ENCODE measurements at regions not wholly inside any gene's neighbourhood (a gene's known extent, or its start where the extent isn't known, plus 50 kb on each side); places are given as distances from the start of the nearest gene placed in this dataset.

- H3K27me3 ChIP-seq (ENCODE audit: control insufficient read depth, extremely low read depth, insufficient read depth, low read length), result no peaks in the 10 kb centered on the region
- H2AFZ ChIP-seq (ENCODE audit: control insufficient read depth, low read length), result no peak overlapping the region
- H3K9me1 ChIP-seq (ENCODE audit: control insufficient read depth, extremely low read depth, insufficient read depth, low read length), result no peaks in the 10 kb centered on the region
- DNase-seq (ENCODE audit: low read depth, low spot score) (no peak), FAIRE-seq (no peak)
- no peak overlapping the region for H3K27ac ChIP-seq (ENCODE audit: control insufficient read depth, insufficient read depth, low read length)
- H3K4me2 ChIP-seq (ENCODE audit: control insufficient read depth, extremely low read depth, insufficient read depth, low read depth, low read length), result no peak overlapping the region
- H3K9me3 ChIP-seq (ENCODE audit: control insufficient read depth, low read depth, low read length), result no peaks in the 10 kb centered on the region
- no peak for TF ChIP-seq CTCF (optimal IDR thresholded peaks at IDR 0.05 in 1 of 3, IDR thresholded peaks at IDR 0.05 in 1 of 3, conservative IDR thresholded peaks at IDR 0.05 in 1 of 3; ENCODE audit: extremely low read depth in 1 of 3, insufficient read depth in 2 of 3, low read length in 3 of 3)
- no peak for TF ChIP-seq EZH2 (IDR thresholded peaks at IDR 0.05; ENCODE audit: low read length)
- no peak overlapping the region for H3K4me3 ChIP-seq (ENCODE audit: control insufficient read depth in 2 of 3, extremely low read depth in 1 of 3, insufficient read depth in 2 of 3, low read depth in 1 of 3, low read length in 3 of 3)
- no peak overlapping the region for H3K9ac ChIP-seq (ENCODE audit: control insufficient read depth, extremely low read depth, insufficient read depth, low read length)
- dilution Hi-C loops (cut with MboI; ENCODE audit: extremely low pct_ligation_motif_present, low sequenced_read_pairs), result no loop called here
- H3K36me3 ChIP-seq (ENCODE audit: control insufficient read depth in 2 of 2, extremely low read depth in 1 of 2, insufficient read depth in 2 of 2, low read length in 2 of 2), result no peaks in the 10 kb centered on the region
- no peaks in the 10 kb centered on the region for H3K79me2 ChIP-seq (ENCODE audit: control insufficient read depth, insufficient read depth, low read length)
- H3K4me1 ChIP-seq (ENCODE audit: control insufficient read depth, extremely low read depth, insufficient read depth, low read length), result no peaks in the 10 kb centered on the region
- H4K20me1 ChIP-seq (ENCODE audit: control insufficient read depth, extremely low read depth, insufficient read depth, low read length), result no peaks in the 10 kb centered on the region
These were observed 686.4 kb downstream of the TLE1 start for GRCh38 chr9:81002906-81003305.

DNA sequence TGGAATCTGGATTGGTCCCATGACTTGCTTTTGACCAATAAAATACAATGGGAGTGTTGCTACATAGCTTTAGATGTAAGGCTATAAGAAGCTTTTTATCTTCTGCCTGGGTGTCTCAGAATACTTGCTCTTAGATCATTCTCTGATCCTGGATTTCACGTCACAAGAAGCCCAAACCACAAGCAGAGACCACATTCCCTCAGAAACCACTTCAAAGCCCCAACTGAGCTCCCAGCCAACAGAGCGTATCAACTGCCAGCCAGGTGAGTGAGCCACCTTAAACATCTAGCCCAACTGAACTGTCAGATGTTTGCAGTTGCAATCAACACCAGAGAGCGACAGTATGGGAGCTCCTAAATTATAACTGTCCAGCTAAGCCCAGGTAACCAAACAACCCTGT lies 687.1 kb downstream of the TLE1 start:
- Histone ChIP-seq H4K20me1 (ENCODE audit: control insufficient read depth, extremely low read depth, insufficient read depth, low read length) (no peaks in the 10 kb centered on the region), H3K4me2 (ENCODE audit: control insufficient read depth, extremely low read depth, insufficient read depth, low read depth, low read length) (no peak overlapping the region), H3K9me1 (ENCODE audit: control insufficient read depth, extremely low read depth, insufficient read depth, low read length) (no peaks in the 10 kb centered on the region), H3K9me3 (ENCODE audit: control insufficient read depth, low read depth, low read length) (no peaks in the 10 kb centered on the region), H3K4me1 (ENCODE audit: control insufficient read depth, extremely low read depth, insufficient read depth, low read length) (no peaks in the 10 kb centered on the region), H3K4me3 (ENCODE audit: control insufficient read depth in 2 of 3, extremely low read depth in 1 of 3, insufficient read depth in 2 of 3, low read depth in 1 of 3, low read length in 3 of 3) (no peak overlapping the region), H2AFZ (ENCODE audit: control insufficient read depth, low read length) (no peak overlapping the region), H3K9ac (ENCODE audit: control insufficient read depth, extremely low read depth, insufficient read depth, low read length) (no peak overlapping the region), H3K79me2 (ENCODE audit: control insufficient read depth, insufficient read depth, low read length) (no peaks in the 10 kb centered on the region), H3K36me3 (ENCODE audit: control insufficient read depth in 2 of 2, extremely low read depth in 1 of 2, insufficient read depth in 2 of 2, low read length in 2 of 2) (no peaks in the 10 kb centered on the region), H3K27me3 (ENCODE audit: control insufficient read depth, extremely low read depth, insufficient read depth, low read length) (no peaks in the 10 kb centered on the region), H3K27ac (ENCODE audit: control insufficient read depth, insufficient read depth, low read length) (no peak overlapping the region)
- TF ChIP-seq CTCF (optimal IDR thresholded peaks at IDR 0.05 in 1 of 3, IDR thresholded peaks at IDR 0.05 in 1 of 3, conservative IDR thresholded peaks at IDR 0.05 in 1 of 3; ENCODE audit: extremely low read depth in 1 of 3, insufficient read depth in 2 of 3, low read length in 3 of 3) (no peak), EZH2 (IDR thresholded peaks at IDR 0.05; ENCODE audit: low read length) (no peak)
- dilution Hi-C loops (cut with MboI; ENCODE audit: extremely low pct_ligation_motif_present, low sequenced_read_pairs), result no loop called here
- no peak for FAIRE-seq
- no peak for DNase-seq (ENCODE audit: low read depth, low spot score)
